ENCODE measurements at regions not wholly inside any gene's neighbourhood (a gene's known extent, or its start where the extent isn't known, plus 50 kb on each side); places are given as distances from the start of the nearest gene placed in this dataset.

GRCh38 chrX:110588164-110588563 lies 207.5 kb downstream of the CHRDL1 start:
- CTCF ChIA-PET = no interaction called here
- Histone ChIP-seq H3K27ac (ENCODE audit: low read length) (no peak overlapping the region), H3K36me3 (ENCODE audit: control insufficient read depth, insufficient read depth, low read length) (no peaks in the 10 kb centered on the region), H3K27me3 (ENCODE audit: control insufficient read depth, insufficient read depth, low read length) (no peaks in the 10 kb centered on the region), H3K9me3 (ENCODE audit: control insufficient read depth, insufficient read depth, low read depth, low read length) (no peaks in the 10 kb centered on the region), H3K4me1 (ENCODE audit: control insufficient read depth, insufficient read depth, low read length) (no peaks in the 10 kb centered on the region), H3K4me3 (ENCODE audit: low read depth in 2 of 2, low read length in 2 of 2) (no peak overlapping the region)
- ATAC-seq (no peak), DNase-seq (ENCODE audit: low read depth, low spot score) (no peak)
- intact Hi-C loops (cut with micrococcal nuclease; ENCODE audit: unreplicated experiment) = no loop called here
- in situ Hi-C loops (cut with HindIII; ENCODE audit: low pct_unique_long_range_greater_than_20kb, low sequenced_read_pairs) = no loop called here
- BruUV-seq (replicated peaks) = no TSS peak
- no peak for TF ChIP-seq TCF7L2 (IDR thresholded peaks at IDR 0.05; ENCODE audit: low read depth, low read length)
- TF ChIP-seq REST (IDR thresholded peaks at IDR 0.05; ENCODE audit: insufficient read depth in 1 of 2, low read depth in 2 of 2, low read length in 1 of 2) = no peak
- no peak for TF ChIP-seq SIN3A (IDR thresholded peaks at IDR 0.05; ENCODE audit: borderline replicate concordance, insufficient read depth, low read depth, low read length)
- TF ChIP-seq POLR2AphosphoS5 (IDR thresholded peaks at IDR 0.05; ENCODE audit: low read depth, low read length) = no peak
- TF ChIP-seq CTCF (IDR thresholded peaks at IDR 0.05) = no peak
- POLR2A ChIA-PET = no interaction called here

GRCh38 chrX:110588853-110589252 lies 206.8 kb downstream of the CHRDL1 start:
- Histone ChIP-seq H3K9me3 (ENCODE audit: control insufficient read depth, insufficient read depth, low read depth, low read length) (no peaks in the 10 kb centered on the region), H3K27me3 (ENCODE audit: control insufficient read depth, insufficient read depth, low read length) (no peaks in the 10 kb centered on the region), H3K27ac (ENCODE audit: low read length) (no peak overlapping the region), H3K36me3 (ENCODE audit: control insufficient read depth, insufficient read depth, low read length) (no peaks in the 10 kb centered on the region), H3K4me1 (ENCODE audit: control insufficient read depth, insufficient read depth, low read length) (no peaks in the 10 kb centered on the region), H3K4me3 (ENCODE audit: low read depth in 2 of 2, low read length in 2 of 2) (no peak overlapping the region)
- POLR2A ChIA-PET = no interaction called here
- ATAC-seq (no peak), DNase-seq (ENCODE audit: low read depth, low spot score) (no peak)
- CTCF ChIA-PET = no interaction called here
- TF ChIP-seq POLR2AphosphoS5 (IDR thresholded peaks at IDR 0.05; ENCODE audit: low read depth, low read length) = no peak
- no peak for TF ChIP-seq CTCF (IDR thresholded peaks at IDR 0.05)
- TF ChIP-seq TCF7L2 (IDR thresholded peaks at IDR 0.05; ENCODE audit: low read depth, low read length) = no peak
- no peak for TF ChIP-seq SIN3A (IDR thresholded peaks at IDR 0.05; ENCODE audit: borderline replicate concordance, insufficient read depth, low read depth, low read length)
- TF ChIP-seq REST (IDR thresholded peaks at IDR 0.05; ENCODE audit: insufficient read depth in 1 of 2, low read depth in 2 of 2, low read length in 1 of 2) = no peak
- BruUV-seq (replicated peaks) = no TSS peak
- intact Hi-C loops (cut with micrococcal nuclease; ENCODE audit: unreplicated experiment) = no loop called here
- in situ Hi-C loops (cut with HindIII; ENCODE audit: low pct_unique_long_range_greater_than_20kb, low sequenced_read_pairs) = no loop called here

Data from Panc1 (cell line).